H9 (cell line): ENCODE measurements at regions not wholly inside any gene's neighbourhood (a gene's known extent, or its start where the extent isn't known, plus 50 kb on each side); places are given as distances from the start of the nearest gene placed in this dataset.

Experiments
- DNase-seq: peaks from one replicate; pipeline ENCODE4 v3.0.0-alpha.2; 2017
- H2AFZ ChIP-seq: one replicate; pipeline ENCODE4 v1.6.1; 2013; ENCODE audit warnings: mild to moderate bottlenecking, low read length, control low read depth, moderate library complexity
- H2AK5ac ChIP-seq: 2 replicates; pipeline ENCODE4 v1.6.1; 2013; ENCODE audit warnings: low read length, control low read depth, mixed read lengths; ENCODE audit not compliant: insufficient read length
- H2BK120ac ChIP-seq: one replicate; pipeline ENCODE4 v1.6.1; 2013; ENCODE audit warnings: low read depth, mild to moderate bottlenecking, low read length, control low read depth, inconsistent platforms; ENCODE audit not compliant: poor library complexity, severe bottlenecking
- H2BK12ac ChIP-seq: 2 replicates; pipeline ENCODE4 v1.6.1; 2013; ENCODE audit warnings: low read length, control low read depth, mixed read lengths, low read depth; ENCODE audit not compliant: insufficient read length
- H2BK15ac ChIP-seq: 2 replicates; pipeline ENCODE4 v1.6.1; 2013; ENCODE audit warnings: low read depth, low read length, control low read depth
- H2BK20ac ChIP-seq: one replicate; pipeline ENCODE4 v1.6.1; 2013; ENCODE audit warnings: low read depth, mild to moderate bottlenecking, low read length, control low read depth, inconsistent platforms; ENCODE audit not compliant: poor library complexity, severe bottlenecking
- H2BK5ac ChIP-seq: 2 replicates; pipeline ENCODE4 v1.6.1; 2013; ENCODE audit warnings: low read length, control low read depth, mixed read lengths; ENCODE audit not compliant: insufficient read length
- H3K14ac ChIP-seq: 2 replicates; pipeline ENCODE4 v1.6.1; 2013; ENCODE audit warnings: low read length, control low read depth; ENCODE audit not compliant: insufficient read depth
- H3K18ac ChIP-seq: 2 replicates; pipeline ENCODE4 v1.6.1; 2013; ENCODE audit warnings: low read depth, mild to moderate bottlenecking, mixed read lengths, low read length, control low read depth; ENCODE audit not compliant: insufficient read length
- H3K23ac ChIP-seq: 2 replicates; pipeline ENCODE4 v1.6.1; 2013; ENCODE audit warnings: low read length, control low read depth, mixed read lengths, low read depth; ENCODE audit not compliant: insufficient read length
- H3K23me2 ChIP-seq: 2 replicates; pipeline ENCODE4 v1.6.1; 2013; ENCODE audit warnings: low read depth, mild to moderate bottlenecking, mixed read lengths, low read length, control low read depth; ENCODE audit not compliant: insufficient read length, poor library complexity, severe bottlenecking
- H3K27ac ChIP-seq: 2 replicates; pipeline ENCODE4 v1.5.1; 2013; ENCODE audit warnings: low read length, control low read depth, mixed read lengths, low read depth; ENCODE audit not compliant: insufficient read length
- H3K27me3 ChIP-seq: 2 replicates; pipeline ENCODE4 v1.6.1; 2013; ENCODE audit warnings: low read length, control low read depth, inconsistent platforms; ENCODE audit not compliant: insufficient read depth
- H3K4ac ChIP-seq: 2 replicates; pipeline ENCODE4 v1.6.1; 2013; ENCODE audit warnings: low read depth, mild to moderate bottlenecking, control low read depth, inconsistent platforms, low read length, moderate library complexity
- H3K4me1 ChIP-seq: 2 replicates; pipeline ENCODE4 v1.6.1; 2013; ENCODE audit warnings: low read length, control low read depth, inconsistent platforms; ENCODE audit not compliant: insufficient read depth
- H3K4me2 ChIP-seq: 2 replicates; pipeline ENCODE4 v1.6.1; 2013; ENCODE audit warnings: low read length, control low read depth, mixed read lengths; ENCODE audit not compliant: insufficient read length, insufficient read depth
- H3K56ac ChIP-seq: 2 replicates; pipeline ENCODE4 v1.6.1; 2013; ENCODE audit warnings: low read depth, mild to moderate bottlenecking, mixed read lengths, low read length, control low read depth; ENCODE audit not compliant: insufficient read length
- H3K79me1 ChIP-seq: 2 replicates; pipeline ENCODE4 v1.6.1; 2013; ENCODE audit warnings: low read depth, mild to moderate bottlenecking, moderate library complexity, low read length, control low read depth, inconsistent platforms; ENCODE audit not compliant: insufficient read depth, poor library complexity, severe bottlenecking
- H3K79me2 ChIP-seq: 2 replicates; pipeline ENCODE4 v1.6.1; 2013; ENCODE audit warnings: low read length, control low read depth, inconsistent platforms; ENCODE audit not compliant: insufficient read depth
- H3K9ac ChIP-seq: 2 replicates; pipeline ENCODE4 v1.6.1; 2013; ENCODE audit warnings: low read length, control low read depth, mixed read lengths; ENCODE audit not compliant: insufficient read length; ENCODE audit errors: extremely low read depth
- H3K9me3 ChIP-seq: one replicate; pipeline ENCODE4 v1.6.1; 2013; ENCODE audit warnings: low read depth, low read length, inconsistent platforms; ENCODE audit not compliant: control insufficient read depth
- H3T11ph ChIP-seq: one replicate; pipeline ENCODE4 v1.6.1; 2013; ENCODE audit warnings: mild to moderate bottlenecking, low read length, control low read depth, inconsistent platforms
- H4K20me1 ChIP-seq: one replicate; pipeline ENCODE4 v1.6.1; 2013; ENCODE audit not compliant: control insufficient read depth, insufficient read length, insufficient read depth
- H4K5ac ChIP-seq: 2 replicates; pipeline ENCODE4 v1.6.1; 2013; ENCODE audit warnings: low read depth, mild to moderate bottlenecking, mixed read lengths, low read length, control low read depth; ENCODE audit not compliant: insufficient read length
- H4K8ac ChIP-seq: replicated peaks from 2 replicates; pipeline ENCODE4 v1.6.1; 2013; ENCODE audit warnings: low read length, control low read depth, mixed read lengths, low read depth; ENCODE audit not compliant: insufficient read length
- H4K91ac ChIP-seq: 2 replicates; pipeline ENCODE4 v1.6.1; 2013; ENCODE audit warnings: low read depth, mild to moderate bottlenecking, moderate library complexity, mixed read lengths, low read length, control low read depth; ENCODE audit not compliant: insufficient read length
- H3K27ac Mint-ChIP-seq, 3 experiments: 2 replicates in 2 of 3; 3 replicates in 1 of 3; pipeline ENCODE4 v1.8.0; 2020 to 2021; ENCODE audit warnings: mixed read lengths in 3 of 3, mild to moderate bottlenecking in 1 of 3, moderate library complexity in 1 of 3
- H3K27me3 Mint-ChIP-seq: 2 replicates; pipeline ENCODE4 v1.8.0; 2021; ENCODE audit warnings: low read depth, mild to moderate bottlenecking, moderate library complexity, mixed read lengths
- H3K36me3 Mint-ChIP-seq, 3 experiments: 2 replicates in 2 of 3; 3 replicates in 1 of 3; pipeline ENCODE4 v1.8.0; 2020 to 2021; ENCODE audit warnings: low read depth in 3 of 3, mixed read lengths in 3 of 3; ENCODE audit not compliant: insufficient read depth in 1 of 3
- H3K4me1 Mint-ChIP-seq, 2 experiments: 2 replicates each; pipeline ENCODE4 v1.8.0; 2020; ENCODE audit warnings: mixed read lengths in 2 of 2
- H3K4me3 Mint-ChIP-seq, 2 experiments: 2 replicates in 1 of 2; 3 replicates in 1 of 2; pipeline ENCODE4 v1.8.0; 2020 to 2021; ENCODE audit warnings: mild to moderate bottlenecking in 2 of 2, mixed read lengths in 2 of 2, moderate library complexity in 1 of 2
- H3K9me3 Mint-ChIP-seq, 2 experiments: 2 replicates in 1 of 2; 3 replicates in 1 of 2; pipeline ENCODE4 v1.8.0; 2020; ENCODE audit warnings: mild to moderate bottlenecking in 2 of 2, mixed read lengths in 2 of 2, moderate library complexity in 1 of 2
- WGBS: extraction: QIAGEN DNeasy Blood & Tissue Kit; methylation state at CpG from one replicate; pipeline ENCODE4 v1.1.7; 2013; ENCODE audit warnings: missing lambda C conversion rate, low lambda C conversion rate, mixed read lengths; ENCODE audit not compliant: insufficient read length; ENCODE audit errors: extremely low coverage; 5-methylcytosine and 5-hydroxymethylcytosine counted together
- TF ChIP-seq, protein P1 (sequence below): fragments of 200-600 bp; sonication (generic); conservative IDR thresholded peaks from 3 replicates; pipeline ENCODE4 v1.8.0; 2021; ENCODE audit warnings: antibody characterized with exemption, mild to moderate bottlenecking

DNA sequence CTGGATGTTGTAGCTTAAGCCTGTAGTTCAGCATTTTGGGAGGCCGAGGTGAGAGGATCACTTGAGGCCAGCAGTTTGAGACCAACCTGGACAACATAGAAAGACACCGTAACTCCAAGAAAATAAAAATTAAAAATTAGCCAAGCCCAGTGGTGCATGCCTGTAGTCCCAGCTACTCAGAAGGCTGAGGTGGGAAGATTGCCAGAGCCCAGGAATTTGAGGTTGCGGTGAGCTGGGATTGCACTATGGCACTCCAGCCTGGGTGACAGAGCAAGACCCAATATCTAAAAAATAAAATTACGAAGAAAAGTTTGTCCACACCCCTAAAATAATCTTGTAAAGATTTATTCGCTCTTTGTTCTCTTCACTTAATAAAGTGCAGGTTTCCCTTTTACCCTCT is 951.0 kb downstream of the TYW1 start:
- Histone ChIP-seq H3K56ac (no peak overlapping the region), H4K5ac (no peak overlapping the region), H3K4me1 (no peaks in the 10 kb centered on the region), H3K4ac (no peak overlapping the region), H2BK5ac (no peak overlapping the region), H2AFZ (no peak overlapping the region), H4K91ac (no peak overlapping the region), H3K9ac (no peak overlapping the region), H3K27me3 (no peaks in the 10 kb centered on the region), H4K20me1 (no peaks in the 10 kb centered on the region), H4K8ac (no peak overlapping the region), H3K27ac (no peak overlapping the region), H3T11ph (no peak overlapping the region), H3K79me2 (no peaks in the 10 kb centered on the region), H3K18ac (no peak overlapping the region), H3K4me2 (no peak overlapping the region), H3K23me2 (no peaks in the 10 kb centered on the region), H2AK5ac (no peak overlapping the region), H3K79me1 (no peaks in the 10 kb centered on the region), H3K23ac (no peak overlapping the region), H2BK12ac (no peak overlapping the region), H3K9me3 (no peaks in the 10 kb centered on the region), H2BK120ac (no peak overlapping the region), H2BK20ac (no peak overlapping the region), H2BK15ac (no peak overlapping the region), H3K14ac (no peak overlapping the region)
- peaks cover 14% of the 10 kb centered on the region in 2 experiments for H3K4me1 Mint-ChIP-seq
- TF ChIP-seq, protein P1, sequence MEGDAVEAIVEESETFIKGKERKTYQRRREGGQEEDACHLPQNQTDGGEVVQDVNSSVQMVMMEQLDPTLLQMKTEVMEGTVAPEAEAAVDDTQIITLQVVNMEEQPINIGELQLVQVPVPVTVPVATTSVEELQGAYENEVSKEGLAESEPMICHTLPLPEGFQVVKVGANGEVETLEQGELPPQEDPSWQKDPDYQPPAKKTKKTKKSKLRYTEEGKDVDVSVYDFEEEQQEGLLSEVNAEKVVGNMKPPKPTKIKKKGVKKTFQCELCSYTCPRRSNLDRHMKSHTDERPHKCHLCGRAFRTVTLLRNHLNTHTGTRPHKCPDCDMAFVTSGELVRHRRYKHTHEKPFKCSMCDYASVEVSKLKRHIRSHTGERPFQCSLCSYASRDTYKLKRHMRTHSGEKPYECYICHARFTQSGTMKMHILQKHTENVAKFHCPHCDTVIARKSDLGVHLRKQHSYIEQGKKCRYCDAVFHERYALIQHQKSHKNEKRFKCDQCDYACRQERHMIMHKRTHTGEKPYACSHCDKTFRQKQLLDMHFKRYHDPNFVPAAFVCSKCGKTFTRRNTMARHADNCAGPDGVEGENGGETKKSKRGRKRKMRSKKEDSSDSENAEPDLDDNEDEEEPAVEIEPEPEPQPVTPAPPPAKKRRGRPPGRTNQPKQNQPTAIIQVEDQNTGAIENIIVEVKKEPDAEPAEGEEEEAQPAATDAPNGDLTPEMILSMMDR: no peak
- no peak for DNase-seq
- H3K36me3 Mint-ChIP-seq: no peaks in the 10 kb centered on the region; a peak in 1 of 7 replicates
- no peak overlapping the region for H3K4me3 Mint-ChIP-seq
- no CpG with 5 or more reads among the region's 5 CpGs for WGBS
- H3K27ac Mint-ChIP-seq: no peak overlapping the region
- H3K27me3 Mint-ChIP-seq: no peaks in the 10 kb centered on the region
- H3K9me3 Mint-ChIP-seq: 0 out of 5 replicates have a peak, but pooled peaks cover 0 to 3% of the 10 kb centered on the region in 2 experiments
